COR-L47 (cell line): ENCODE measurements at regions not wholly inside any gene's neighbourhood (a gene's known extent, or its start where the extent isn't known, plus 50 kb on each side); places are given as distances from the start of the nearest gene placed in this dataset.

ENCODE experiments used
- DNase-seq: peaks from one replicate; lab custom pipeline; 2025; lab: John Stamatoyannopoulos, UW

DNA sequence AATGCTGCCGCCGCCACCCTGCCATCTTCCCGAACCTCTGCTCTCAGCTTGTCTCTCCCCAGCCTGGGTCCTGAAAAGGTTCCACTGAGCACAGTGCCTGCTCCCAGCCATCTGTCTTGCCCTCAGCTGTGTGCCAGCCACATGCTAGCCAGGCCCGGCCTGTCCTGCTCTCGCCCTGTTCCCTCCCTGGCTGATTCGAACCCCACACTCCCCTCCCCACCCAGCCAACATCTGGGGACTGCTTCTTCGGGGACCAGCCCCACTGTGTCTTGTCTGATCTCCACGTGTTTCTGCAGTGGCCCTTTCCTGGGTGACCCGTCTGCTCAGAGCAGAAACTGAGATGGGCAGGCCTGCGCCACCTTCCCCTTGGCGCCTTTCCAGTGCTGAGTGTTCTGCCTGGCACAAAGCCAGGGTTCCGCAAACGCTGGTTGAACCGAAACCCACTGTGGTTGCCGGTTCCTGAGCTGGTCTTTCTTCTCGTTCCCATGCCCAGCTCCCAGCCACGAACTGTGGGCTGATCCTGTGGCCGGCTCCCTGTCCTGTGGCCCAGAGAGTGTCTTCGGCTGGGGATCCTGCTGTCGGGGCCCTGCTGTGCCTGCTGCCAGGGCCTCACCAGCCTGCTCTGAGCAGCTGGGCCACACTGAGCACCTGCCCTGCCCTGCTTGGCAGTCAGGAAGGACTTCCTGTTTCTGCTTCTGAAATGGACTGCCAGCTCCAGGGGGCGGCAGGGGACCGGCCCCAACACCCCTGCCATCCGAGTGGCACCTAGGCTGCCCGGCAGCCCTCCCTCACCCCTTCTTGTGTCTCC is 62.7 kb upstream of the KLF13 start:
- peak; percentile 85 for DNase-seq

- DNase-seq = no peak
Observed at GRCh38 chr15:31264559-31265089, 62.0 kb upstream of the KLF13 start.

GRCh38 chr15:31265090-31265870 is 61.4 kb upstream of the KLF13 start:
- no peak for DNase-seq

DNA sequence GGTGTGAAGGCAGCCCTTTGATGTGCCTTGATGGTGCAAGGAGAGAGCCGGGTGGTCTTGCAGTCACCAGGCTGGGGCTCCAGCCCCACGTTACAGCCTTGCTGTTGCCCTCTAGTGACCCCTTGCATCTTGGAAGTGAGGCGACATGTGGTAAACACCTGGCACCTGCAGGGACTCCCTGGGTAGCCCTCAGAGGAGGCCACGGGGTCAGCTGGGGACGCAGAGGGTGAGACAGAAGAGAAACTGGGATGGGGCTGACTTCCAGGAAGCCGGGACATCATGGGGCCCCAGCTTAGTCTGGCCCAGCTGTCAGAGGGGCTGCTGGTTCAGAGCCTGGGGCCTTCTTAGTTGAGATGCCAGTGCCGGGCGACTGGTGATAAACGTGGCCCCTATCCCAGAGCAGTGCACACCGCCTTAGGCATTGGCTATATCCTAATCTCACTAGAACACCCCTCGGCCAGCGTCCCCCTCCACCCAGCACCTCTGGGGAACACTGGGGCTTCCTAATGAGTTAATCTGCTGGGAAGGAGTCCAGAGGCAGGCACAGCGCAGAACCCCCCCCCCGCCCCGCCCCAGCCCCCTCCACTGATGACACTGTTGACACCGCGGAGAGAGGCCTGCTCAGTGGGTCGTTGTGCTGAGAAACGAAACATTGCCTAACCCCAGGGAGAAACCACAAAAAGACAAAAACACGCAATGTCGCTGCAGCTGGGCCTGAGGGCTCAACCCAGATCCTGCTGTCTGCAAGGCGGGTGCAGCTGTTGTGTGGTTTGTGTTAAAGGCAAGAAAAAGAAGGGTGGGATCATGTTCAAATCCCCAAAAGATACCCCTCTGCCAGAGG is 60.5 kb upstream of the KLF13 start:
- DNase-seq = no peak

DNA sequence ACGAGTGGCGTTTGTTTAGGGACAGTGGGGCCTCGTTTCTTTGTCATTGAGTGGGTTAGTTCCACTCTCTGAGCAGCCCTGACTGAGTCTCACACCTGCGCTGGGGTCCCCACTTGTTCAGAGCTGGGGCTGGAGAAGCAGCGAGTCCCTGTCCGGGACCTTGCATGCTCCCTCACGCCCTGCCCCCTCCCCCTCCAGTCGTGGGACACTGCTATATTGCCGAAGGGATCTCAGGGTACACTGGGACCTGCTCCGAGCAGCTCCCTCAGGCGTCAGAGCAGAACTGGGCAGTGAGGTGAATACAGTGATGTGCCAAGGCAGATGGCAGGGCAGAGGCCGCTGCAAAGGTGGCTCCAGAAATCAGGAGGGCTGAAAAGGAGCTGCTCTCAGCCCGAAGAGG is 59.9 kb upstream of the KLF13 start:
- DNase-seq = no peak

- no peak for DNase-seq
Observed at GRCh38 chr15:31267161-31268107, 59.2 kb upstream of the KLF13 start.

- no peak for DNase-seq
Observed at GRCh38 chr15:31268108-31268501, 58.5 kb upstream of the KLF13 start.

DNA sequence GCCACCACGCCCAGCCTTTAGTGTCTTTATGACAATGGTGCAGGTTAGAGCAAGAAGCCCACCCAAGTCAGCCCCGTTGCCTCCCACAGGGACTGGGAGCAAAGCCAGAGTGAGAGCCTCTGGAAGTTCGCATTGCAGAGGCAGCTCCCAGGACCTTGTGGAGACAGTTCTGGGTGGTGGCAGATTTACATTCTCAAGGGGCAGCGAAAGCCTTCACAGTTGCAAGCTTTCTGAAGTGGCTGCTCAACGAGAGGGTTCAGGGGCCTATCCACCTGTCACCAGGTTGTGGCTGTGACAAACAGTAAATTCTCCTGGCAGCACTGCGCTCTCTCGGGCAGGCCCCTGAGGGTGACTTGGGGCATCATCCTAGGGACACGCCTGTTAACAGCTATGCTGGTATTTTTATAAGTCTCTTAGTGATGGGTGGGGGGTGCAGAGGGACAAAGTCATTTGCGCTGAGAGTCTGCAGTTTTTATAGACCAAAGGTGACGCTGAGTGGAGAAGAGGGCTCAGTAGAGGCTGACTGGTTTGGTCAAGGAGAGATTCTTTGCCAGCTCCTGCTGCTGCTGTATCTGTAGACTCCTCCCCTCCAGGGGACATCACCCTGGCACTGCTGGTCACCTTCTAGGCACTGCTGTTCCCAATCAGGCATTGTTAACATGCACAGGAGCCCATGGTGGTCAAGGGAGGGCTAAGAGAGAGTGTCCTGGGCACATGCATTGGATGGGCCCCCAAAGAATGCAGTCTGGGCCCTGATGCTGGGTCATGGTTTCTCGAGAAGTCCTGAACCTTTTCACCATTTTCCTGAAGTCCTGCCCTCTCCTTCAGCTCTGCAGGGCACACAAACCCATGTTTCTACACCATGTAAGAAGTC is 57.5 kb upstream of the KLF13 start:
- no peak for DNase-seq

DNA sequence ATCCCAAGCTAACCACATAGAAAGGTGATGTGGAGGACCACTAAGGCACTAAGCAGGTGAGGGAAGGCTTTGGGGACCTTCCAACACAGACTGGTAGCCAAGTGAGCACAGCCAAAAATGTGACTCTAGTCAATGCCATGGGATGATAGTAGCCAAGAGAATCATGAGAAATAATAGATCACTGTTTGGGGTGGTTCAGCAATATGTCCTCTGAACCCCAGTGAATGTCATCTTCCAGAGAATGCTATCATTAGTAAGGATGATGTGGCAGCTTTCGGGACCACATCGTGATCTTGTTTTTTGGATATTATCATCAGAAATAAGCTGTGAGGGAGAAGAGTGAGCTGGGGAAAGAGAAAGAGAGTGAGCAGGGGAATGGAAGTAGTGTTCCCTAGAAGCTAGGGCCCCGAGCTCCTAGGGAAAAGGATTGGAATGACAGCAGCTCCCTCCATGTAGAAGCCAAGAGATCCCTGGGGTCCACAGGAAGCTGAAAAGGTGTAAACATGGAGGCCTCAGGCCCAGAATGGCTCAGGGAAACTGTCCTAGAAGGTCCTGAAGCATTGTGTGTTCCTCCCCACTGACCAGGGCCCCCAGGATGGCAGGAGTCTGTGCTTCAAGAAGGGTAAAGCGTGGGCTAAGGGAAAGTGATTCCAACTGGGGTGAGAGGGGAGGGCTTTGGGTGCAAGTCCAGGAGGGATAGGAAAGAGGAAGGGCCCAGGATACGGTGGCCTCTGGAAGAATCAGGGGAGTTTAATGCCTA is 56.6 kb upstream of the KLF13 start:
- DNase-seq = no peak

DNA sequence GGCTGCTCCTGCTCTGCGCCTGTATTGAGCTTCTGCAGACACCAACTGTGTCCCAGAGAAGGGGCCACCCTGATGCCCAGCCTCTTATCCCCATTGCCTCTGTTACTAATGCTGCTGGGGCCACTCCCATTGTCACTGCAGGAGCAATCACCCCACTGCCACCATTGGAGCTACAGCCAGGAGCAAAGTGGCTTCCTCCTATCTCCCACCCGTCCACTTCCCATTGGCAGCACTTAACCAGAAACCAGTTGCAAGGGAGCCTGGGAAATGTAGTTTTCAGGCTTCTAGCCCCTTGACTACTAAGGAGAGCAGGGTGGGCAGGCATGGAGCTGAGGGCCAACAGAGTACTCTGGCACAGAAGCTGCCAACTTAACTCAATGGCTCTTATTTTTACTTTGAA is 55.9 kb upstream of the KLF13 start:
- no peak for DNase-seq

- no peak for DNase-seq
Observed at GRCh38 chr15:31271224-31271635, 55.4 kb upstream of the KLF13 start.

DNA sequence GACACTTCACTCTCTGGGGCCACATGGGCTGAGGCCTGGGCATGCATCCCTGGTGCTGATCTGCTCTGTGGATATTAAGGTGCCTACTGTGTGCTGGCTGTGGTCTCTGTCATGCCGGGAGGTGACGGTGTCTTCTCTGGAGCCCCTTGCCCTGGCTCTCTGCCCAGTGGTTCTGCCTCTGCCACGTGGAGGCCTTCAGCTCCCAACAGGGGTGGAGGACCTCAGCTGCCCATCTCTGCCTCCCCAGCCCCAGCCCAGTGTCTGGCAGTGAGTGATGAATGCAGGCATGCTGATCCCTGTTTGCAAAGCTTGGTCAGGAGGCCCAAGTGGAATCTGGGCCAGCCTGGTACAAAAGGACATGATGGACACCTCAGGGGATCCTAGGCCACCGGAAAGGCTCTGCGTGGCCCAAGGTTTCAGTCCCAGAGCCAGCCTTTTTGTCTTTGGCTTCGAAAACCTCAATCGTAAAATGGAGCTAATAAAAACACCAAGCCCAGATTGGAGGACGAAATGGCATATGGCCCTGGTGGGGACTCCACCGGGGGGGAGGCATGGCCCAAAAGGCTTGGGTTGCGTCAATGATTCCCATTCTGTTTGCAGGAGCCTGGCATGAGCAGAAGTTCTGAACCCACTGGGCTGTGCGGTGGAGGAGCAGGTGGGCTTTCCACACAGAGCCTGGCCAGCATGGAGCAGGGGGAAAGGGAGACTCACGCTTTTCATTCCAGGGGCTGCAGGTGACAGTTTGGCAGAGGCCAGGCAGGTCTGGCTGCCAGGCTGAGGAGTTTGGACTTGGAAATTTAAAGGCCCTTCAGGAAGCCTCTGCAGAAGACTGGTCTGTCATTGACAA is 54.7 kb upstream of the KLF13 start:
- no peak for DNase-seq

DNA sequence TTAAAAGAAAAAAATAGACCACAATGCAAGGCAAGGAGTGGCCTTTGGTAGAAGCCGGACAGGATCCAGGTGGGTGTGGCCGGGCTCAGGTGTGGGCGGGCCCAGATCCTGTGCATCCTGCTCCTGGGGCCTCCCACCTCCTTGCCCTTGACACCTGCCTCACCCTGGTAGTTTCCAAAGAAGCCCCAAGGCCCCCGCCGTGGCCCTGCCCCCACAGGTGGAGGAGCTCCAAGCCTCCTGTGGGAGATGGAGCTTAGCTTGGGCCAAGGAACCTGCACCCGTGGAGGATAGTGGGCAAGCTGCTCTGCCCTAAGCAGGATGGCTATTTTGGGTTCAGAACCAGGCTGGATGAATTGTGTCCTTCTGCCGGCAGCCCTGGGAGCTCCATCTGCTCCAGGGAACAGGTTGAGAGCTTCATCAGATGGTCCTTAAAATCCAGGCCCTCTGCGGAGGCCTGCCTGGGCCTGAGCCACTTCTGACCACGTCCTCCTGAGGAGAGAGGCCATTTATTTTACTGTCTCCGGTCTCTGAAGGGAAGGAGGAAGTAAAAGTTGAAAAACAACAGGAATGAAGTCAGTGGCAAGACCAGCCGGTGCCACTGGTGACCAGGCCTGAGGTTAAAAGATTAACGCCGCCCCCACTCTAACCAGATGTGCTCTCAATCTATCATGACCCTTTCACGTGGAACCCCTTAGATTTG is 53.9 kb upstream of the KLF13 start:
- DNase-seq = no peak

- no peak for DNase-seq
Observed at GRCh38 chr15:31273258-31273941, 53.2 kb upstream of the KLF13 start.

GRCh38 chr15:31274496-31275330 is 51.9 kb upstream of the KLF13 start:
- no peak for DNase-seq
